Suprapubic skin (tissue), 4 donors: ENCODE measurements at regions not wholly inside any gene's neighbourhood (a gene's known extent, or its start where the extent isn't known, plus 50 kb on each side); places are given as distances from the start of the nearest gene placed in this dataset.

Experiments used
- EP300 ChIP-seq: sonication (generic); formaldehyde crosslinking; IDR thresholded peaks from one replicate; pipeline ENCODE4 v1.6.1; 2017; ENCODE audit warnings: antibody characterized with exemption
- POLR2A ChIP-seq, 2 donors: fragments of 450-650 bp; IDR thresholded peaks; one replicate each; pipeline ENCODE4 v1.6.1; 2017; ENCODE audit warnings: antibody characterized with exemption in 2 of 2, mild to moderate bottlenecking in 2 of 2, moderate library complexity in 2 of 2
- POLR2AphosphoS5 ChIP-seq, 3 donors: sonication (generic); formaldehyde crosslinking; IDR thresholded peaks; one replicate each; pipeline ENCODE4 v1.6.1; 2017; ENCODE audit warnings: antibody characterized with exemption in 3 of 3
- TF ChIP-seq, protein P1 (sequence below), 2 donors: fragments of 200-600 bp in 1 of 2; fragments of 450-650 bp in 1 of 2; sonication (generic) in 1 of 2; IDR thresholded peaks; one replicate each; pipeline ENCODE4 v1.5.1; 2016 to 2019; ENCODE audit warnings: antibody characterized with exemption in 2 of 2, mild to moderate bottlenecking in 1 of 2, moderate library complexity in 1 of 2

DNA sequence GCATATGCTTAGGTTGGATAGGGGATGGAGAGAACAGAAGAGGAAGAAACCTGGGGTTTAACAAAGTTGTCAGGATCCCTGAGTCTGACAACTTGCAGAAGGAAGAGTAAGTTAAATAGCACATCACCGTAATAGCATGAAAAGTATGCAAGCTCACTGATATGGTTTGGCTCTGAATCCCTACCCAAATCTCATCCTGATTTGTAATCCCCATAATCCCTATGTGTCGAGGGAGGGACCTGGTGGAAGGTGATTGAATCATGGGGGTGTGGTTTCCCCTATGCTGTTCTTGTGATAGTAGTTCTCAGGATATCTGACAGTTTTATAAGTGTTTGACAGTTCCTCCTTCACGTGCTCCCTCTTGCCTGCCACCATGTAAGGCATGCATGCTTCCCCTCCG lies 193.3 kb downstream of the PSAT1 start:
- TF ChIP-seq, protein P1, sequence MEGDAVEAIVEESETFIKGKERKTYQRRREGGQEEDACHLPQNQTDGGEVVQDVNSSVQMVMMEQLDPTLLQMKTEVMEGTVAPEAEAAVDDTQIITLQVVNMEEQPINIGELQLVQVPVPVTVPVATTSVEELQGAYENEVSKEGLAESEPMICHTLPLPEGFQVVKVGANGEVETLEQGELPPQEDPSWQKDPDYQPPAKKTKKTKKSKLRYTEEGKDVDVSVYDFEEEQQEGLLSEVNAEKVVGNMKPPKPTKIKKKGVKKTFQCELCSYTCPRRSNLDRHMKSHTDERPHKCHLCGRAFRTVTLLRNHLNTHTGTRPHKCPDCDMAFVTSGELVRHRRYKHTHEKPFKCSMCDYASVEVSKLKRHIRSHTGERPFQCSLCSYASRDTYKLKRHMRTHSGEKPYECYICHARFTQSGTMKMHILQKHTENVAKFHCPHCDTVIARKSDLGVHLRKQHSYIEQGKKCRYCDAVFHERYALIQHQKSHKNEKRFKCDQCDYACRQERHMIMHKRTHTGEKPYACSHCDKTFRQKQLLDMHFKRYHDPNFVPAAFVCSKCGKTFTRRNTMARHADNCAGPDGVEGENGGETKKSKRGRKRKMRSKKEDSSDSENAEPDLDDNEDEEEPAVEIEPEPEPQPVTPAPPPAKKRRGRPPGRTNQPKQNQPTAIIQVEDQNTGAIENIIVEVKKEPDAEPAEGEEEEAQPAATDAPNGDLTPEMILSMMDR (IDR thresholded peaks at IDR 0.05), result no peak
- no peak for TF ChIP-seq POLR2AphosphoS5 (IDR thresholded peaks at IDR 0.05)
- TF ChIP-seq POLR2A (IDR thresholded peaks at IDR 0.05), result no peak
- no peak for TF ChIP-seq EP300
